NCI-H748 (cell line): ENCODE measurements at regions not wholly inside any gene's neighbourhood (a gene's known extent, or its start where the extent isn't known, plus 50 kb on each side); places are given as distances from the start of the nearest gene placed in this dataset.
A peak's percentile ranks its signal among the peaks of the same experiment; 100 is the strongest.

ENCODE experiments used
- DNase-seq: peaks from one replicate; lab custom pipeline; 2025; ENCODE audit not compliant: unreplicated experiment; lab: John Stamatoyannopoulos, UW

DNA sequence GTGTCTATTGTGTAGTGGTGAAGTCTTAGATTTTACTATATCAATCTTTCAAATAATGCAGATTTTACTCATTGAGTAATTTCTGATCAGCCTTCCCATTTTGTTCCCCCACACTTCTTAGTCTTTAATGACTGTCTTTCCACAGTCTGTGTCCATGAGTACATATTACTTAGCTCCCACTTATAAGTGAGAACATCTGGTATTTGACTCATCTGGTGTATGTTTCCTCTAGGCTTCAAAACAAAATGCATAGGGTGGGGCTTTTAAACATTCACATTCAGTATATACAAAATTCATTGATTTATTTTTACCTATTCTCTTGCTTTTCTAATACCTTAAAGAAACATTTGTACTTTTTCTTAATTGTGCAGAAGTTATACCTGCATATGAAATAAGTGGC is 513.0 kb downstream of the MTRR start:
- peak; percentile 49 for DNase-seq

DNA sequence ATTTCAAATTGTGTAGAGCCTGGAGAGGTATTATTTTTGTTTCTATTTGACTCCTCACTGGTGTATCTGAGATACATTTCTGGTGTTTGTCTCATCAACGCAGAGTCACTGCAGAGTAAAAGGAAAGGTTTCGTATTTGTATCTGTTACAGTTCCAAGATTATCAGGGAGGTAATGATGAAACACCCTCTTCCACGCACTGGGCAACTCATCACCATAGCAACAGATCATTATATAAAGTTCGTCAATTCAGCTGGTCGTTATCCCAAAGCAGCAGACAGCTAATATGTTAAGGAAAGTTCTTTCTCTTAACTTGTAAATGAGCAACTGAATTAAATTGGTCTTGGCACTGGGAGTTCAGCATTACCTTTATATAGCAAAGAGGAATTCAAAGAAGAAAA is 513.5 kb downstream of the MTRR start:
- peak; percentile 73 for DNase-seq

DNA sequence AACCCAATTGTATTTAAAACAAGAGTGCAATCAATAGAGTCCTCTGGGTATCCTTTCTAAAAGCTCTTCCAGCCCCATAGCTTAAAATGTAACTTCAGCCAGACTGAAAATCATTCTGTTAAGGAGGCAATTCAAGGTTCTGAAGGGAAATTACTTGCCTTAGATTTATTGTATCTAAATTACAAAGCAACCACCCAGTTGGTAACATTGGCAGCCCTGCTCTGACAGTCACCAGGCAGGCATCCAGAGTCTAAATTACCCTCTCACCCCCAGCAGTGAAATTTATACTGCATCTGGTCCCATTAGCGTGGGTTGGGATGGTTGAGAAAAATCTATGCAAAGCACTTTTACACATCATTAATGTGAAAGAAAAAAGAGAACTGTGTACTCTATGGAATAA is 514.7 kb downstream of the MTRR start:
- DNase-seq, result no peak

DNA sequence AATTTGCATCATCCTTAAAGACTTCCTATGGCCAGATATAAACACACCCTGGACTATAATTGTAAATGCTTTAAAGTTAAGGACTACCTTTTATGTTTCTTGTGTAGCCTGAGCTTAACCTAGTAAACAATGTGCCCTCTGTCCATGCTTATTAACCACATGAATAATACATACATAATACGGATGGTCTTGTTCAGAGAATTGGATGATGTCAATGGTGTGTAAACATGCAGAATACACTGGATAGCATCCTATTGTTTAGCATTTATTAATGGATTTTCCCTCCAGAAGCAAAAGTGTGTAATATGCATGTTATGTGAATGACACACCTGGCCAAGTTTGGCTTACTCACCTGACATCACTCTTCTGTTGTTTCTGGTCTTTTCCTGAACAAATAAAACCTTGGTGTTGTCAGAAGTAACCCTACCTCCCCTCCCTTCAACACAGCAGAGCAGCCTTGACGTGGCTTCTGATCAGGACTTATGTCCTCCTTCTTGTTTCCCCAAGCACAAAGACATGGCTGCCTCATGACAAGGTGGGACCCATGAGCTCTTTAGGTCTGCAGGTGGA is 517.9 kb downstream of the MTRR start:
- DNase-seq, result peak; percentile 100

DNA sequence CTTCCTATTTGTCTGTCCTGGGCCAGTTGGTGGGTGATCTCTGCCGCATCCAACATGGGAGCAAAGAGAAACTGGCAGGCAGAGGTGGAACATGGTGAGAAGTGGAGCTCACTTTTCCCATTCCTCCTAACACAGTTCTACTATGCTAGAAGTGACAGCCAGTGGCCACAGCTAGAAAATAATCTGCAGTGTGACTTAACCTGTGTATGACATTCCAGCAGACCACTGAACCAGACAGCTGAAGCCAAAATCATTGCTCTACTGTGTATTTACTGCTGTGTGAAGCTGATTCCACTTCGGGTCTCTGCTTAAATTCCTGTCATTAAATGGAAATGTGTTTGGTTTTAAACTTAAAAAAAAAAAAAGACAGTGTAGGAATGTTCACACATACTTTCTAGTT is 523.0 kb downstream of the MTRR start:
- no peak for DNase-seq

DNA sequence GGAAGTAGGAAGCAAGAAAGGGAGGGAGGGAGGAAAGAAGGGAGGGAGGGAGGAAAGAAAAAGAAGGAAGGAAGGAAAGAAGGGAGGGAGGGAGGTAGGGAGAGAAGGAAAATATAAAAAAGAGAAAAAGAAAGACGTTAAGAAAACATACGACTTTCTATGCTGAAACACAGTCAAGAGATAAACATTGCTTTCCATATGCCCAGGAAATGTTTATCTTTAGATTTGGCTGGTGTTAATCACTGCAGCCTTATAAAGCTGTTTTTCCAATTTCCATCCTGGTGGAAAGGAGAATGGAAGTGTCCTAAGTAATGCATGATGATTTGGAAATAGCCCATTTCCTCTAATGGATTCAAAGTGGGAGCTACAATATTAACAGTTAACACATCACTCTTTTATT is 524.3 kb downstream of the MTRR start:
- no peak for DNase-seq

DNA sequence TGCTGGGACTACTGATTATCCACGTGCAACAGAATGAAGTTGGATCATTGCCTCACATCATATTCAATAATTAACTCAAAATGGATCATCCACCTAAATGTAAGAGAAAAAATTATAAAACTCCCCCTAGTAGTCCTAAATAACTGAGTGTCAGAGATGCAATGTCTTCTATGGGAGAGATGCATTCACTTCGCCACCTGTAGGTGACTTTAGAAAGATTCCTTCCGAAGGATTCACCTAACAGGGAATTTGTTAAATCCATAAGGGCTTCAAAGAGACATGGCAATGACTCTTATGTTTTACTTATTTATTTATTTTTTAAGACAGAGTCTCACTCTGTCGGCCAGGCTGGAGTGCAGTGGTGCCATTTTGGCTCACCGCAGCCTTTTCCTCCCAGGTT is 526.0 kb downstream of the MTRR start:
- DNase-seq, result peak; percentile 66

DNA sequence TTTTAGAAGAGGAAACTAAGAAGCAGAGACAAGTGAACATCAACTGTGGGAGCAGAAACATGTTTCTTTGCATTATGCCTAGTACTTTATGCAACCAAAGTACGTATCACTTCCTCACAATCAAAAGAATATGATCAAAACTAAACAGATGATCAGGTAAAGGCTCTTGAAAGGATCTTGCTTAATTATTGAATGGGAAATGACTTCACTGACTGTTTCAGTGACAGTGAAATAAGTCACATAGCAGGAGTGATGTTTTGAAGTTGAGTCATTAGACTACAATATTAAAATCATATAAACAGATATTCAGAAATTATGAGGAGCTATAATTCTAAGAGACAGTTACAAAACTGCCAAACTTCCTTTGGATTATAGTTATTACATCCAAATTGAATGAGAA is 527.3 kb downstream of the MTRR start:
- no peak for DNase-seq

DNA sequence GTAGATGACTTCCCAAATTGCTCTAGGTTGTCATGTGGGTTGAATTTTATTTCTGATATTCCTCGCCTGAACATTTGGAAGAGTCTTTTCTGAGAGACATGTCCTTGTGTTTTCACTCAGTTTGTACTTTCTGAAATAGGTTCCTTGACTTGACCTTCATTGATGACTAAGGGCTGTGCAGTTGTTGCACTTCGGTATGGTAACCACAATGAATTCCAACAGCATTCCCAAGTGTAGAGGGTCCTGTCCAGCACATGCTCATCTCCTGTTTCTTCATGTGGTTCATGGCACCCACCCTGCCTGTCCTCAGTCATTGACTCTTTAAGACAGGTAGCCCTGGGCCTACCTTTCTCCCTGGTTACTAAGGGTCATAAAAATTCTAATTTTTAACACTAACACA is 527.8 kb downstream of the MTRR start:
- no peak for DNase-seq

DNA sequence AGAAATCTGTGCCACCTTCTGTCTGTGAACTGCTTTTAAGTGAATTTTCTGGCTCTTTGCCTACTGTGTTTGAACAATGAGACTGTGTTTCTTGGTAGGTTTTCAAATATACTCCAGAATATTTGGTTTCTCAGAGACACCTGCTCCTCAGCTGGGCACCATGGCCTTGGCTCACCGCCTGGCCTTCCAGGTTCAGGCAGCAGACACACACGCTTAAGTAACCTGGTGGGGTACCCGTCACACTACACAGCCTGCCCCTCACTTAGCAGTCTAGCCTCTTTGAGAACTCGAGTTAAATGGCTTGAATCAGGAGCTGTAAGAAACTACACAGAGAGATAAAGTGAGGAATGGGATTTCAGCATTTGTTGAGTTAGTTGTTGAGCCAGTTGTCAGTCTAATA is 530.5 kb downstream of the MTRR start:
- DNase-seq, result no peak

DNA sequence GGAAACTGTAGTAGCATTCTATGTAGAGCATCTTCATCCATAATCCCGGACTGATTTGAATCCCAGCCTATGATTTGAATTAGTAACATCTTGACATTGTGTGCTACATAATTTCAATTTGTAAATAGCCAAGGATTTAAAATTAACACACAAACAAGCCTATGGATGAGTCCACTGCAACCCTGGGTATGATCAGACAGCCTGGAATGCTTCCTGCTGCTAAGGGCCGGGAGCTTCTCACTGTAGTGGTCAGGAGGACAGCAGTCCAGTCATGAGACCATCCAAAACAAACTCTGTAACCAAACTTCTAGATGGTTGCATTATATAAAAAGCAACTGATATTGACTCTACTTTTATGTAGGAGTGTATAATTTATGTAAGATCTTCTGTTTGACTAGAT is 539.3 kb downstream of the MTRR start:
- DNase-seq, result no peak

DNA sequence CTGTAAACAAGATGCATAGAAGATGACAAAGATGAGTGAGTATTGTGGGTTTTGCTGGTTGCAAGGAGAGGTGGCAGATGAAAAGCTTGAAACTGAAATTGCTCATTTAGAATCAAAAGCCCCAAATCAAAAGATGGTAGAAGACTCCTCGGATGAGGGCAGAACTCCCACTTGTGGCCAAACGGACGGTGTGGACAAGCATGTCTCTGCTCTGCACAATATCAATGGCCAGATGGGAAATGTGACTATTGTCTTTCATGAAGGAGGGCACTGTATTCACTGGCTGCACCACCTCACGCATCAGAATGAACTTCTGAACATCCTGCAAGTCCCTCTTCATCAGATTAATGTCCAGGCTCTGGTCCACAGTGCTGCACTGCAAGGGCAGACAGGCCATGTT is 541.7 kb downstream of the MTRR start:
- no peak for DNase-seq

DNA sequence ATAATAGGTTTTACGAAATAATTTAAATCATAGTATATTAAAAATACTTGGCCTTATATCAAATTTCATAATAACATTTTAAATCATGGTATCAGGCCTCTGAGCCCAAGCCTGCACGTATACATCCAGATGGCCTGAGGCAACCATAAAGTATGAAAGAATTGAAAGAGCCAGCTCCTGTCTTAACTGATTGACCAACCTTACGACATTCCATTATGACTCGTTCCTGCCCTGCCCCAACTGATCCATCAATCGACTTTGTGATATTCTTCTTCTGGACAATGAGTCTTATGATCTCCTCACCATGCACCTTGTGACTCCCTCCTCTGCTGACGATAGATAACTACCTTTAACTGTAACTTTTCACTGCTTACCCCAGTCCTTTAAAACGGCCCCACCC is 545.0 kb downstream of the MTRR start:
- no peak for DNase-seq

DNA sequence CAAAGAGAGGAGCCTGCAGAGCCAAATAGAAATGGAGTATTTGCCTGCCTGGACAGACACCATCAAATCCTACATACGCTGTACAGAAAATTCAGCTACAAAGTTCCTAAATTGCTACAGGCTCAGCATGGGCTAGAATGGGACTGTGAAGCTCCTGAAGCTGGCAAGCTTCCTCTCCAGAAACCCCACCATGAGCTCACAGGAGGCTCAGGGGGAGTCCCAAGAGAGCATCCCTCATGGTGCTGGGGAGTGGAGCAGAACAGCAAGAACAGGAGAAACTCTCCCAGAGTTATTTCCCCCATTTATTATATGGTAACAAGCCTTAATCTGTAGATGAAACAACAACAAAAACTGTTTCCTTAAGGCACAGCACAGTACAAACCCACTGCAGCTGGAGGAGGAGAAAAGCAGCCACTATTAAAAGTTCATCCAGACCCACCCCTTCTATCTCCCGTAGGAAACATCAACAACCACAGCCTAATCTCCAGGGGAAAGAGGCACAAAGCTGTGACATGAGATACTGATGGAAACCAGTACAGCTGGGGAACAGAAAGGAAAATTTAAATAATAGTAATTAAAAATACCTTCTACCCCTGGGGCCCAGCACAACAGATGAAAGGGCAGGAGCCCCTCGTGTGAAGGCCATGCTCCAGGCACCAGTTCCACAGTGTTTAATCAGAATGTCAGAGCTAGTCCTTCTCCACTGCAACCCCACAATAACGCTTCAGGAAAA is 548.5 kb downstream of the MTRR start:
- DNase-seq, result no peak

DNA sequence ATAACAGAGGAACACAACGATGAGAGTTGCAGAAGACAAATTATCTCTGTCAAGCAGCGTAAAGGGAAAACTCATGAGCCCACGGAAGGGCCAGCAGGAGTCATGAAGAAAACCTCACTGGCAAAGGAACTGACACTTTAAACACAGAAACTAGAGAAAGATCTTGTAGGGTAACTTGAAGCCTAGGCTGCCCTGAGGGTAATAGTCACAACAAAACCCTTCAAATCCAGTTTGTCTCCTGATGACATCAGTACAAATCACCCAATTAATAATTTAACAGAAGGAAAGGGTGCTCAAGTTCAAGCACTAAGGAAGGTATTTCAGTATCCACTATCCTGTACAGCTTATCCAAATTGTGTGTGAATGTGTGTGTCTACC is 549.1 kb downstream of the MTRR start:
- no peak for DNase-seq

DNA sequence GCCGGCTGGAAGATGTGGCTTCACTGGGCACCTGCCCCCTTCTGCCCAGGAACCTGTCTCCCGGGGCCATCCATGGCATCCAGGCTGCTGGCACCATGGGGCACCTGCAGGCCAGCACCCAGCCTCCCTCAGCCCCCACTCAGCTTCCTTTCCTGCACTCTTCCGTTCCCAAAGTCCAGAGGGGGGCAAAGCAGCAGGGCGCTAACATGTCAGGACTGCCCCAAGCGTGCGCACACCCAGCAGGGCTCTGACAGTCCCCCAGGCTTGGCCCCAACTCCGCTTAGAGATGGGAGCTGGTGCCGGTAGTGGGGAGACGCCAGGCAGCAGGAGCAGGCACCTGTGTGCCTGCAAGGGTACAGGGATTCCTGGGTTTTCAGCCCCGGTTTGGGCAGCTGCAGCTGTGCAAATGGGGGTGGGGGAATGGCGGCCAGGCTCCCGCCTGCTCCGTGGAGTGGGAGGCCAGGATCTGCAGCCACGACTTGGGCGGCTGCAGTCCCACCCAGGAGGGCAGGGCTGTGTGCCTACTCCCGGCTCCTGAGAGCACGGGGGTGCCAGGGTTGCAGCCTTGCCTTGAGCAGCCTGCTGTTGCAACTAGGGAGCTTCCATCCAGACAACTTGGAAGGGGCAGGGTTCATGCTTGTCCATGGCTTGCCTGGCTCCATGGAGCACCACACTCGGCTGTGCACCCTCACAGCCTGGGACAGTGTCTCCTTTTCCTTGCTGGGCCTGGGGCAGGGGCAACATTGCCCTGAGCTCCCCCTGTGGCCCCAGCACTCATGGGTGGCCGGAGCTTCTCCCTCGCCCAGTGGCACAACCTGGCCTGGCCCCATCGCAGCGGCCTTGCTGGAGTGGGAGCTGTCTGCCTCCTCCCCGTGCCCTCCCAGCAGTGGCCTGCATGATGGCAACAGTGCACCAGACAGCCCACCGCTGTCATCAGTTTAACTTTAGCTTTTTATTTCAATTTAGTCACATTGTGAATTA is 561.1 kb downstream of the MTRR start:
- no peak for DNase-seq

DNA sequence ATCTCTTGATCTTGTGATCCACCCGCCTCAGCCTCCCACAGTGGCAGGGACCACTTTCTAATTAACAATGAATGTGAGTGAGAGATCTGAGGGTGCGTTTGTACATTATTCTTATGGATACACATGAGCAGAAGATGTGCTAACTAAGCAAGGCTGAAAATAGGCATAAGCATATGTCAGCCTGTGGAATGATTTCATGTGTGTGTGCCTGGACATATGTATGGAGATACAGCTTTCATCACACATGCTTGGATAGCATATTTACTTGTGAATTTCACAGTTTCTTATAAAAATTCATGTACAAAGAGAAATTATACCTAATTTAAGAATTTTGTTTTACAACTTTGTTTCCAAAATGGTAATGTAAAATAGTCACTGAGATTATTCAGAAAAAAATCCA is 565.6 kb downstream of the MTRR start:
- no peak for DNase-seq

DNA sequence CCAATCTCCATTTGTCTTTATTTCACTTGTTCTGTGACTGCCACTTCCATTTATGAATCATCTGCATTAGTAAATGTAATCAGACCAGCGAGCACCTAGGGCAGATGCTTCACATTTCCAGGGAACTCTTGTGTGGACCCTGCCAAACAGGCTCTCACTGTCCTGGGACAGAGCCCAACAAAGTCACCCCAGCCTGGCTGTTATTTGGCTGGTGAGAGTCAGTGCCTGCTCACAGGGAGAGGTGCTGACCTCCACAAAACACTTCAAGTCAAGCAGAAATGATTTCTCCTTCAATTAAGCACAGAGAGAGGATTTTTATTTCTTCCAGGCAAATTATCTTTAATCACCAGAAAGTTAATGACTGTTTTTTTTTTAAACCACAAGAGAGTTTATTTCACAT is 568.0 kb downstream of the MTRR start:
- DNase-seq, result no peak

DNA sequence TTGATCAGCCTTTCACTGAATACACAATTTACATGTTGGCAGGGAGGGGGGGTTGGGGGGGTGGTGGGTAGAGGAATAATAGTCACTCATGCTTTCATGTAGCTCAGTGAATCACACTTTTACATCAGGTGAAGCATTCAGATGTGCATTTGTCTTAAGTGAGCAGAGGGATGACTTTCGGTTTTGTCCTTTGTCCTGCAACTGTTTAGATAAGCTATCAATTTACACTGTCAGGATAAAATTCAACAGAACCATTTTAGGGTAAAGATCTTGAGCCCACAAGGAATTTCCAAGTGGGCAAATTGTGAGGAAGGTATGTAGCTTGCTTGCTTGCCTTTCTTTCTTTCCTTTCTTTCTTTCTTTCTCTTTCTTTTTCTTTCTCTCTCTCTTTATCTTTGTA is 576.2 kb downstream of the MTRR start:
- DNase-seq, result no peak

DNA sequence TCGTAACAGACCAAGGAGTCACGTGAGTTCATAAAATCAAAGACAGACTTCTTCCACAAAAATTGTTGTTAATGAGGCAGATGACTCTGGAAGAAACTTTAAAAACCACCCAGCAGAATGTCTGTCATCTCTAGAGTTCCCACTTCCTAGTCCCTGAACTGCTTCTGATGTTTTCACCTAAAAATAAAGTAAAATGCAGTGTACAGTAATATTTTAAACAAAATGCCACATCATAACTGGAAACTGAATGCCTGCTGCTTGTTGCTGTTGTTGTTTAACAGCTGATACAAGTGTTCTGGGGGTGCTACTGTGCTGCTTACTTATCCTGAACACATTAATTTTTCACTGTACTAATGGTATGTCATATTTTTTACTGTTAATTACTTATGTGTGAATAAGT is 577.2 kb downstream of the MTRR start:
- DNase-seq, result no peak

DNA sequence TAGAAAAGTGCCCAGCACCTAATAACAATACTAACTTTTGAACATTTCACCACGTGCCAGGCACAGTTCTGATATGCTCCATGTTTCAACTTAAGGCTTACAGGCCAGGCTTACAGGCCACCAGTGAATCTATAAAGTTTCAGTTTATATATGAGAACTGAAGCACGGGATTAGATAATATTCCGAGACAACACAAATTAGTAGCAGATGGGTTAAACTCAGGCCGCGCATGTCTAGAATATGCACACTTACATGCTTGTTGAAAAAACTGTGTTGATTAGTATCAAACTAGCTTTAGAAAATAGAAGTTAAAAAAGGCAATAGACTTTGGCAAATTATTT is 587.9 kb downstream of the MTRR start:
- no peak for DNase-seq
